Endothelial cell (in vitro differentiated cells): ENCODE measurements at regions not wholly inside any gene's neighbourhood (a gene's known extent, or its start where the extent isn't known, plus 50 kb on each side); places are given as distances from the start of the nearest gene placed in this dataset.

Source experiments
- DNase-seq: peaks from one replicate; pipeline ENCODE4 v3.0.0; 2021; ENCODE audit warnings: low spot score
- H3K27ac Mint-ChIP-seq: one replicate; pipeline ENCODE4 v1.8.0; 2021; ENCODE audit warnings: mixed read lengths, inconsistent platforms; ENCODE audit not compliant: unreplicated experiment
- H3K27me3 Mint-ChIP-seq: one replicate; pipeline ENCODE4 v1.8.0; 2021; ENCODE audit warnings: mild to moderate bottlenecking, moderate library complexity, mixed read lengths, inconsistent platforms; ENCODE audit not compliant: unreplicated experiment
- H3K36me3 Mint-ChIP-seq: one replicate; pipeline ENCODE4 v1.8.0; 2021; ENCODE audit warnings: mild to moderate bottlenecking, low read depth, mixed read lengths, inconsistent platforms; ENCODE audit not compliant: unreplicated experiment
- H3K4me1 Mint-ChIP-seq: one replicate; pipeline ENCODE4 v1.8.0; 2021; ENCODE audit warnings: mild to moderate bottlenecking, mixed read lengths, inconsistent platforms; ENCODE audit not compliant: unreplicated experiment
- H3K4me3 Mint-ChIP-seq: one replicate; pipeline ENCODE4 v1.8.0; 2021; ENCODE audit warnings: mild to moderate bottlenecking, mixed read lengths, inconsistent platforms; ENCODE audit not compliant: unreplicated experiment
- H3K9me3 Mint-ChIP-seq: one replicate; pipeline ENCODE4 v1.8.0; 2021; ENCODE audit warnings: mixed read lengths, inconsistent platforms; ENCODE audit not compliant: unreplicated experiment
- CTCF ChIP-seq: fragments of 200-600 bp; sonication (generic); IDR thresholded peaks from one replicate; pipeline ENCODE4 v1.5.0; 2021; ENCODE audit warnings: antibody characterized with exemption; ENCODE audit not compliant: unreplicated experiment

DNA sequence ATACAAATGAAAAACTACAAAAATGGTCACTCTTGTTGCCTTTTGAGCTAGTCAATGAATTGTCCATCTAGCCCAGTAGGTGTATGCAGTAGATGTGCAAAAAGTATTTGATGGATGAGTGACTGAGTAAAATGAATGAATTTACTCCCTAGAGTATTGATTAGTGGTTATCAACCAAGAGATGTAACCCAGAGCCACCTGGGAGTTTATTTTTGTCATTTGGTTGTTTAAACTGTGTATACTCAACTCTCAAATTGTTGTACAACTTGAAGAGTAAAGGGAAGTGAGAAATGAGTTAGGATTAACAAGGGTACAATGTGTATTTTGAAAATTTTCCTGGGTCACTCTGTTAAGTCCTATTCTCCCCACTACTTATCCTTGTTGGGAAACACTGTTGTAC is 124.1 kb upstream of the TMCO5A start:
- Mint-ChIP-seq H3K4me1 (no peaks in the 10 kb centered on the region), H3K4me3 (no peak overlapping the region), H3K36me3 (no peaks in the 10 kb centered on the region), H3K27ac (no peak overlapping the region), H3K9me3 (no peaks in the 10 kb centered on the region), H3K27me3 (no peaks in the 10 kb centered on the region)
- no peak for TF ChIP-seq CTCF
- DNase-seq: no peak

GRCh38 chr15:37813306-37813705 is 121.1 kb upstream of the TMCO5A start:
- no peak for TF ChIP-seq CTCF
- Mint-ChIP-seq H3K27me3 (no peaks in the 10 kb centered on the region), H3K4me1 (no peaks in the 10 kb centered on the region)

GRCh38 chr15:37814847-37815515 is 119.5 kb upstream of the TMCO5A start:
- TF ChIP-seq CTCF: no peak
- Mint-ChIP-seq H3K9me3 (no peaks in the 10 kb centered on the region), H3K4me3 (no peak overlapping the region), H3K27ac (no peak overlapping the region), H3K4me1 (no peaks in the 10 kb centered on the region), H3K36me3 (no peaks in the 10 kb centered on the region), H3K27me3 (no peaks in the 10 kb centered on the region)
- no peak for DNase-seq

More at GRCh38 chr15:37813306-37813705, 121.1 kb upstream of the TMCO5A start:
- no peak for DNase-seq
- no peak overlapping the region for H3K4me3 Mint-ChIP-seq
- H3K9me3 Mint-ChIP-seq: no peaks in the 10 kb centered on the region
- no peak overlapping the region for H3K27ac Mint-ChIP-seq
- H3K36me3 Mint-ChIP-seq: no peaks in the 10 kb centered on the region

GRCh38 chr15:37818152-37818677 is 116.2 kb upstream of the TMCO5A start:
- no peaks in the 10 kb centered on the region for H3K4me1 Mint-ChIP-seq
- no peak overlapping the region for H3K4me3 Mint-ChIP-seq
- no peaks in the 10 kb centered on the region for H3K9me3 Mint-ChIP-seq
- H3K36me3 Mint-ChIP-seq: no peaks in the 10 kb centered on the region
- H3K27ac Mint-ChIP-seq: no peak overlapping the region
- TF ChIP-seq CTCF: no peak
- DNase-seq: no peak
- H3K27me3 Mint-ChIP-seq: no peaks in the 10 kb centered on the region

GRCh38 chr15:37819191-37819590 is 115.2 kb upstream of the TMCO5A start:
- no peak overlapping the region for H3K27ac Mint-ChIP-seq
- no peak overlapping the region for H3K4me3 Mint-ChIP-seq
- no peaks in the 10 kb centered on the region for H3K9me3 Mint-ChIP-seq
- no peaks in the 10 kb centered on the region for H3K27me3 Mint-ChIP-seq
- no peaks in the 10 kb centered on the region for H3K4me1 Mint-ChIP-seq
- H3K36me3 Mint-ChIP-seq: no peaks in the 10 kb centered on the region
- DNase-seq: no peak
- no peak for TF ChIP-seq CTCF
